NK-92 treated with Interleukin-12 subunit alpha and Interleukin-12 subunit beta, amount 100 ng/mL, for 24 hours (cell line): ENCODE measurements at regions not wholly inside any gene's neighbourhood (a gene's known extent, or its start where the extent isn't known, plus 50 kb on each side); places are given as distances from the start of the nearest gene placed in this dataset.
"Not testable (repeated sequence)": the region's sequence is repeated elsewhere in the genome, so short reads cannot be mapped to it uniquely, and the experiment has no call there.

Experiments used
- DNase-seq: peaks from one replicate; lab custom pipeline; 2025; lab: John Stamatoyannopoulos, UW

DNA sequence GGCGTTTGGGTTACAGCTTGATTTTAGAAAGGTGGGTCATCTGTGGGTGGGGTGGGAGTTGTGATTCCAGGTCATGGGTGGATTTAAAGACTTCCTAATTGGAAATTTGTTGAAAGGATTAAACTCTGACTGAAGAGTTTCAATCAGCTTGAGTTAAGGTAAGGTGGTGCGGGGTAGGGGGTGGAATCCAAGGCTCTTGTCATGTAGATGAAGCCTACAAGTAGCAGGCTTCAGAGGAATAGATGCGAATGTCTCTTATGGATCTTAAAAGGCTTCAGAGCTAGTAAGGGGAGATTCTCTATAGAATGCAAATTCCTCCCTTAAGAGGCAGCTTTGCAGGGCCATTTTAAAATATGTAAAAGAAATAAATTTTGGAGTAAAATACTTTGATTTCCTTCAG is 645.3 kb downstream of the FRK start:
- DNase-seq, result no peak

DNA sequence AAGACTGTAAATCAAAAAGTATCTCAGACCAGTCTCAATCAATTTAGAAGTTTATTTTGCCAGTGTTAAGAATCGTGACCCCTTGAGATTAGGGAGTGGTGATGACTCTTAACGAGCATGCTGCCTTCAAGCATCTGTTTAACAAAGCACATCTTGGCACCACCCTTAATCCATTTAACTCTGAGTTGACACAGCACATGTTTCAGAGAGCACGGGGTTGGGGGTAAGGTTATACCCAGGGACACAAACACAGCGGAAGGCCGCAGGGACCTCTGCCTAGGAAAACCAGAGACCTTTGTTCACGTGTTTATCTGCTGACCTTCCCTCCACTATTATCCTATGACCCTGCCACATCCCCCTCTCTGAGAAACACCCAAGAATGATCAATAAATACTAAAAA is 645.8 kb downstream of the FRK start:
- DNase-seq, result not testable (repeated sequence)

DNA sequence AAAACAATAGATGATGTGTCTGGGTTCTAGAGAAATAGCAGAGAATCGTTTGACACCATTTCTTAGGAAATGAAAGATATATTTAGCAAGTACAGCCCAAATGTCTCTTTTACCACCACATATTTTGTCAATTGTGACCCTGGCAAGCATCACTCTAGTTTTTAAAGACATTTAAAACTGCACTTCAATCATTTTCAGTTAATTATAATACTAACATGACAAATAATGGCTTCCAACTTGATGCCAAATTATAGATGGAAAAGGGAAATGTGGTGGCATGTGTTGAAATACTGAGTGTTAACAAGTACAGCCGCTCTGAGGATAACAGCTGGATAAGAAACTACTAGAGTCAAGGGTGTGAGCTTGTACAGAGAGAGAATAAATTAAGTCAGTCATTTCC is 648.9 kb downstream of the FRK start:
- no peak for DNase-seq

DNA sequence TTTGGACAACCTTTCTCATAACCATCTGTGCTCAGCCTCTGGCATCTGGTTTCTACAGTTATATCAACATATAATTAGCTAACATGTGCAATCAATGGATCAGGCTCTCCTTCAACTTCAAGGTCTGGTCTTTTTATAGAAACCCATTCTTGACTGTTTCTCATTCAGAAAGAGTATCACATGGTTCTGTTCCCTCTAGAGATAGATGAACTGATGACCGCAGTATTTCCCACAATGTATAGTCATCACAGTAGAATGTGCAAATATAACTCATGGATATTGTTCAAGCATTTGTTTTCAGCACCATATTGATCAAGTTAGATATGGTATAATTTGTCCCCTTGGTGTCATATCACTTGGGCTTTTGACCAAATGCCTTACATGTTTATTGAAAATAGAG is 656.2 kb downstream of the FRK start:
- no peak for DNase-seq

DNA sequence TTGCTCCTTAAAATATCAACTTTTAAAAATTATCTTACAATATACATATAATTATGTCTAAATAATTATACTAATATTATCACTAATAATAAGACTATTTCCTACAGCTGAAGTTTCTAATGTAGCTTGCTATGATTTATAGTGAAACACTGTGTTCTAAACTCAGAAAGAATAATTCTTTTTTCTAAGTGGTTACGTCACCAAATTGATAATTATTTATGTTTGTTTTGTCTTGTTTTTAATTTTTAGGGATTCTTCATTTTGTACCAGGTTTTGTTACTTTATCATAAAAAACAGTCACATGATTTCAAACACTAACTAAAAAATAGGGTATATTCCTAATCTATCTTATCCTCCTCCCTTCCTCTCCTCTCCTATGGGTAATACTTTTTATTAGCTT is 662.1 kb downstream of the FRK start:
- DNase-seq, result no peak

DNA sequence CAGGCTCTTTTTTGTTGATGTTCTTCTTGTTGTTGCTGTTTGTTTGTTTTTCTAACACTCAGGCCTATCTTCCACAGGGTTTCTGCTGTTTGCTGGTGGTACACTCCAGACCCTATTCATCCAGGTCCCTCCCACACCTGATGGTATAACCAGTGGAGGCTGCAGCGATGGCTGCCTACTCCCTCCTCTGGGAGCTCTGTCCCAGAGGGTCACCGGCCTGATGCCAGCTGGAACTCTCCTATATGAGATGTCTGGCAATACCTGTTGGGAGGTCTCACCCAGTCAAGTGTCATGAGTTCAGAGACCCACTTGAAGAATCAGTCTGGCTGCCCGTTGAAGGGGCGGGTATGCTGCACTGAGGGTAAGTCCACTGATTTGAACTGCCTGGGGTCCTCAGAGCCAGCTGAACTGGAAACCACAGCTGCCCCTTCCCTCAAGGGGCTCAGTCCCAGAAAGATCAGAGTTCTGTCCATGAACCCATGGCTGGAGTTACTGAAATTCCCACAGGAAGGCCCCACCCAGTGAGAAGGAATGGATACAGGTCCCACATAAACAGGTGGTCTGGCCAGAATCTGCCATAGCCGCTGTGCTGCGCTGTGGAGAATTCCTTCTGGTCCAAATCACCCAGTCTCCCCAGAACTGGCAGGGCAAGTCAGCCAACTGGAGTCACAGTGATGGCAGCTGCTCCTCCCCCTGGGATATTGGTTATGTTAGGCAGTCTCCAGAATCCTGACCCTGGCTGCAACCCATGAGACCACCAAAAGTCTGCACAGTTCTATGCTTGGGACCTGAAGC is 664.4 kb downstream of the FRK start:
- no peak for DNase-seq

DNA sequence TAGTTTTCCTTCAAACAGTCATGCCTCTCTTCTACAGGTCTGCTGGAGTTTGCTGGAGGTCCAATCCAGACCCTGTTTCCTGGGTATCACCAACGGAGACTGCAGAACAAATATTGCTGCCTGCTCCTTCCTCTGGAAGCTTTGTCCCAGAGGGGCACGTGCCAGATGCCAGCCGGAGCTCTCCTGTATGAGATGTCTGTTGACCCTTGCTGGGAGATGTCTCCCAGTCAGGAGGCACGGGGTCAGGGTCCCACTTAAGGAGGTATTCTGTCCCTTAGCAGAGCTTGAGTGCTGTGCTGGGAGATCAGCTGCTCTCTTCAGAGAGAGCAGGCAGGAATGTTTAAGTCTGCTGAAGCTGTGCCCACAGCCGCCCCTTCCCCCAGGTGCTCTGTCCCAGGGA is 666.9 kb downstream of the FRK start:
- DNase-seq, result no peak

DNA sequence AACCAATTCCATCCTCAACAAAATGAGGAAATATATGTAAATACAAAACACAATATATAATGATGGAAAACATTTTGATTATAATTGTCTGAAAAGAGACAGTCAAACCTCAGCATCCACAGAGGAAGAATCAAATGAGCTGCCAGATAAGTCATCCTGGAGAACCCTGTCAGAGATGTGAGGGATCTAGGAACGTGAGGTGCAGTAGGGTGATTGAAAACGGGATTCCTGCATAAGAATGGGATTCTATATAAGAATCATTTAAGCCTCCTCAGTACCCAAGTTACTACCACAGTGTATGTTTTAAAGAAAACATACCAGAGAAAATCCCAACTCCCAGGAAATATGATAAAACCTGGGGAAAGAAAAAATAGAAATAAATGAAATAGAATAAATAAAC is 690.5 kb downstream of the FRK start:
- no peak for DNase-seq

DNA sequence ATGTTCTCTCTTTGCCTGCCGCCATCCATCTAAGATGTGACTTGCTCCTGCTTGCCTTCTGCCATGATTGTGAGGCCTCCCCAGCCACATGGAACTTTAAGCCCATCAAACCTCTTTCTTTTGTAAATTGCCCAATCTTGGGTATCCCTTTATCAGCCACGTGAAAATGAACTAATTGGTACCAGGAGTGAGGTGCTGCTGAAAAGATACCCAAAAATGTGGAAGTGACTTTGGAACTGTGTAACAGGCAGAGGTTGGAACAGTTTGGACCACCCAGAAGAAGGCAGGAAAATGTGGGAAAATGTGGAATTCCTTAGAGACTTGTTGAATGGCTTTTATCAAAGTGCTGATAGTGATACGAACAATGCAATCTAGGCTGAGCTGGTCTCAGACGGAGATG is 694.9 kb downstream of the FRK start:
- DNase-seq, result no peak

DNA sequence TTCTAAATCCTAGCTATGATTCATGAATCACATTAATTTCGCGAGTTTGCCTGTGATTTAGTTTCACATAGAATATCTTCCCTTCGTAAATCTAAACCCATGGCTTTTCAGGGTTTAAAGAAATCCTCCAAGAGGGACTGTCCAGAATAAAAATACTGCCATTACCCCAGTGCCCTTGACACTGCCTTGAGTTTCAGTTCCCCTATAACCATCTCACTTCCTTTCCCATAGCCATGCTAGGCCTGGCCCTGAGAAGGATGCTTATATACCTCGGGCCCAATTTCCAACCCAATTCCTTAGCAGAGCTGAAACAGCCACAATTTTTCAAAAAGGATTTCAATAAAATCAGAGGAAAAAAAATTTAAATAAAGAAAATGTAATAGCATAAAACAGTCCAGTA is 697.3 kb downstream of the FRK start:
- DNase-seq, result no peak

DNA sequence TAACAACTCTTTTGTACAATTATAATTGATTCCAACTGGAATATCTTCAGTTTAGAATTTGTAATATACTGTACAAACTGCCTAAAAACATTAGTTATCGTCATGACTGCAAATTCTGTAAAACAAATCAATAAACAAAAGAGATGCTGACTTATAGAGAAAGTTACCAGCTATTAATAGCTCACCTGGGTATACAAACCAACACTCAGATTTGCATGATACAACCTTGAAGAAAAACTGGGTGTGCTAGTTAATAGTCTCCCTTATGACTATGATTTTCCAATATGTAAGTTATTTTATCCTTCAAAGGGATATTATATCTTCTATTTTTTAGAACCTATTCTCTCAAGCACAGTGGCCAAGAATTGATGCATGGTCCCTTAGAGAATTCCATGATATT is 698.5 kb downstream of the FRK start:
- no peak for DNase-seq

DNA sequence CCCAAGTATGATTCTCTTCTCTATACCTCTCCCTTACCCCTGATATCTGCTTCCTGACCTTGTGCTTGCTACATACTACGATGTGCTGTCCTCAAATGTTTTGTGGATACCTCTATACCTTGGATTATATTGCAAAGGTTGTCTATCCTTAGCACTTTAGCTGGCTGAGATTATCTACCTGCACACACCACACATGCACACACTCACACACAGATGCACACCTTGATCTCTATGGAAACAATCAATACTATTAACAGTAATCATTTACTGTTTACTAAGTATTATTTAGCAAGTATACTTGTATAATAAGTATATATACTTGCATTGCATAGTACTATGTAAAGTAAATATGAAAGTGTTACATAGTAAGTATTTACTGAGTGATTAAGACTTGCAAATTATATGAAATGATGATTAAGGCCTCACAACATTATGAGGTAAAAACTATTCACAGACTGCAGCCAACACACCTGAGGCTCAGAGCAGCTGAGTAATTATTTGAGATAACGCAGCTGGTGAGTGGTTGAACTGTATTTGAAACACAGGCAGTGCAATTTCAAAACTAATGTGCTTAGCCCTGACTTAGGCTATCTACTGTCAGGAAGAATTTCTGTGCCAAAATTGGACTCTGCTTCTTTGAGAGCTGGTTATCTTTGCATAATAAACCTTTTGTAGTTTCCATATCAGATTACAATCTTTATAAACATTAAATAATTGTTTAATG is 699.9 kb downstream of the FRK start:
- no peak for DNase-seq

DNA sequence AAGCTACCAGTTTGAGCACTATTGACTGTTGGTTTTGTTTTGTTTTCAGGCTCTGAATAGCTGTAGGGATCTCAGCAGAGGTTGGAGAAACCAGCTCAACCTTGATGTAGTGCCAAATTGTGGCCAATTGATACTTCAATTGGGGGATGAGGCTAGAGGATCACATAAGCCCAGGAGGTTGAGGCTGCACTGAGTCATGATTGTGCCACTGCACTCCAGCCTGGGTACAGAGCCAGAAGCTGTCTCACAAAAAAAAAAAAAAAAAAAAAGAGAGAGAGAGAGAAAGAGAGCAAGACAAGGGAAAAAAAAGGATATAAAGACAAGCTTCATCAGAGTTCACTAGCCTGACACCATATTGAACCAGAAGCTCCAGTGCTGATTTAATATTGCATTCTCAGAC is 702.1 kb downstream of the FRK start:
- DNase-seq, result no peak

DNA sequence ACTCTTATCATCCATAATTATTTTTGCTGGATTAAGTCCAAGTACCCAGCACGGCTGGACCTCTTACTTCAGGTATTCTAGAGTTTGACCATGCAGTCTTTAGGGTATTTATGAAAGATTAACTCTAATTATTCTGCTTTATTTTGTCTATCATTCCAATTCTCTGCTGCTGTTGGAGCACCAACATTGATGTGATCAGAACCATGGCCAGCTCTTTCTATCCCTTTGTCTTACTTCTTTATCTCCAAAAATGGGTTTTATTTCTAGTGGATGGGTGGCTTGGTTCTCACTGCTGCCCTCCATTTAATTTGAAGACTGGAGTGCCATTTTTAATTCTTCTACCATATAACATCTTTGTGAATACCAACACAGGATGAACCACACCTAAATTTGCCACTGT is 704.3 kb downstream of the FRK start:
- DNase-seq, result no peak

DNA sequence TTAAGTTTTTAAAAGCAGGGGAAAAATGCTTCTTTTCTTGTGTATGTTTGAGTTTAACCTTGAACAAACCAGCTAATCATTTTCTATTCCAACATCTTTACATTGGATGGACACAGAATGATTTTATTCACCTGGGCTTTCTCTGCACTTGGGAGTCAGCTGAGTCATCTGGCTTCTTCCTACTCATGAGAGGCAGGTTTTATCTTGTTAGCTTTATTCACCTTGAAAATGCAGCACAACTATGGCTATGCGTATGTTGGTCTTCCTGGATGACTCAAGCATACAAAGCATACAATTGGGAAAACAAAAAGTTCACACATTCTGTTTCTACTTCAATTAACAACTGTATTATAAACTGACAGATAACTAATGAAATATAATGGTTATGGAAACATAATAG is 737.7 kb downstream of the FRK start:
- DNase-seq, result no peak

DNA sequence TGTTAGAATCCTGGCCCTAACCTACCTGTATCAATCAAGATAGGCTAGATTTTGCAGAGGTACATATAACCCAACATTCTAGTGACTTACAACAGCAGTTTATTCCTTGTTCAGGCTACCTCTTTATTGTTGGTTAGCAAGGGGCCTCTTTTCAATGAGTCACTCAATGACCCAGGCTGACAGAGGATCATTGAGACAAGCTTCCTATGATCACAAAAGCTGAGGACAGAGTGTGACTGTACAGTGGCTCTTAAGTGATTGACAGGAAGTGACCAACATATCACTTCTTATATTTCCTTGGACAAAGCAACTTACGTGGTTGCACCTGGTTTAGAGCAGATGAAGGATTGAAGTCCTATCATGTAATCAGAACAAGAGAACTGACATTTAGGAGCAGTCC is 740.9 kb downstream of the FRK start:
- DNase-seq, result no peak

DNA sequence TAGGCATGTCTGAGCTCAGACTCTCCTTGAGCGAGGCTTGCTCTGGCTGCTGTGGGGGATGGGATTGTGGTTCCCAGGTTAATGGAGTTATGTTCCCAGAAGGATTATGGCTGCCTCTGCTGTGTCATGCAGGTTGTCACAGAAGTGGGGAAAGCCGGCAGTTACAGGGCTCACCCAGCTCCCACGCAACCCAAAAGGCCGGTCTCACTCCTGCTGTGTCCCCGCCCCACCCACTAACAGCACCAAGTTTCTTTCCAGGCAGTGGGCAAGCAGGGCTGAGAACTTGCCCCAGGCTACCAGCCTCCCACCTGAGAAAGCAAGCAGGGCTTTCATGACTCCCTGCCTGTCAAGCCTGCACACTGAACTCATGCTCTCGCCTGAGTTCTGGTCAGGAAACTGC is 750.5 kb downstream of the FRK start:
- no peak for DNase-seq

DNA sequence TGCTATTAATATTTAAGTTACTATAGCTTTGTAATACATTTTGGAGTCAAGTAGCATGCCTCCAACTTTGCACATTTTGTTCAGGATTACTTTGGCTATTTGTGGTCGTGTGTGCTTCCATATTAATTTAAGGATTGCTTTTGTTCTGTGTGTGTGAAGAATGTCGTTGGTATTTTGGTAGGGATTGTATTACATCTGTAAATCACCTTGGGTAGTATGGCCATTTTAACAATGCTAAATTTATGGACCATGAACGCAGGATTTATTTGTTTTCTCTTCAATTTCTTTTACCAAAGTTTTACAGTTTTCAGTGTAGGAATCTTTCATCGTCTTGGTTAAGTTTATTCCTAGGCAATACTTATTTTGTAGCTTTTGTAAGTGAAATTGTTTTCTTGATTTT is 758.0 kb downstream of the FRK start:
- no peak for DNase-seq

DNA sequence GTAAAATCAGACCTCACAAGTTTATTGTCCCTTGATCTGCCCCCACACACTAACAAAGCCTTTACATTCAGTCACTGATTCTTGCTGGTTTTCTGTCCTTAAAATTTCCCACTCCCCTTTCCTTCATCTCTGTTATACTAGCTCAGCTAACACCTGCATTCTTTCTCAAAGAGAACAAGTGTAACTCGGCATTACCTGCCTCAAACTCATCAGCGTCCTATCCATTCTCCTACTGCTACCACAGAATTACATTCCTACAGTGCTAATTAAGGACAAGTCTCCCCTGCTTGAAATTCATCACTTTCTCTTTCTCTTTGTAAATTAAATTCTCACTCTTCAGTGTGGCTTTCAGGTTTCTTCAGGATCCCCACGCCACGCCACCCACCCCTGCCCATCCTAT is 773.2 kb downstream of the FRK start:
- DNase-seq, result no peak

DNA sequence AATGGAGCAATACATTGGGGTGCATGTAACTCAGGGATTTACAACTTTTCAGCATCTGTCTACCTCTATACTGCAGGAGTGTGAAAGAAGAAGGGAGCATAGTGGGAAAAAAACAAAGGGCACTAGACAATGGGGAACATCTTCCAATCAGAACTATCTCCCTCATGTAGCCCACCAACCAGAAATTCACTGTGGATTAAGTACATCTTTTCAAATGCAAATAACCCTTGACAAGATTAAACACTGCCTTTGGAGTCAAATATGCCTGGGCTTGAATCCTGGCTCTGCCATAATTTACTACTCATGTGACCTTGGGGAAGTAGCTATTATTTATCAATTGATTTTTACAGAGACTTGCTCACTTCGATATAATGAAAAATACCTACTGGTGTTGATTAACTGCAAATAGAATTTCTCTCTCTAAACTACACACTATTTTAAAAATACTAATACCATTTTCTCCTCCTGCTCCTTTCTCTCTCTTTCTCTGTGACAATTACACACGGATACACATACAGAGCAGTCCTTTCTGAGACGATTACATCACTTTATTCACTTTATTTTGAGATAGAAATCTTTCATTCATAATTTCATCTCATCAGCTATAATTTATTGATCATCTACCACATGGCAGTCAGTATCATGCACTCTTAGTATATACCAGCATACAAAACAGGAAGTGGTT is 783.7 kb downstream of the FRK start:
- DNase-seq, result no peak

DNA sequence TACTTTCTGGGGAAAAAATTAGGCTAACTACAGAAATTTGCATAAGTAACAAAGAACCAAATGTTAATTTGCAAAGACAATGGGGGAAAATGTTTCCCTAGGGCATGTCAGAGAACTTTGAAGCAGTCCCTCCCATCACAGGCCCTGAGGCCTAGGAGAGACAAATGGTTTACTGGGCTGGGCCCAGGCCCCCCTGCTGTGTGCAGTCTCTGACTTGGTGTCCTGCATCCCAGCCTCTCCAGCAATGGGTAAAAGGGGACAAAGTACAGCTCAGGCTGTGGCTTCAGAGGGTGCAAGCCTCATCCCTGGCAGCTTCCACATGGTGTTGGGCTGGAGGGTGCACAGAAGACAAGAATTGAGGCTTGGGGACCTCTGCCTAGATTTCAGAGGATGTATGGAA is 788.4 kb downstream of the FRK start:
- DNase-seq, result no peak

DNA sequence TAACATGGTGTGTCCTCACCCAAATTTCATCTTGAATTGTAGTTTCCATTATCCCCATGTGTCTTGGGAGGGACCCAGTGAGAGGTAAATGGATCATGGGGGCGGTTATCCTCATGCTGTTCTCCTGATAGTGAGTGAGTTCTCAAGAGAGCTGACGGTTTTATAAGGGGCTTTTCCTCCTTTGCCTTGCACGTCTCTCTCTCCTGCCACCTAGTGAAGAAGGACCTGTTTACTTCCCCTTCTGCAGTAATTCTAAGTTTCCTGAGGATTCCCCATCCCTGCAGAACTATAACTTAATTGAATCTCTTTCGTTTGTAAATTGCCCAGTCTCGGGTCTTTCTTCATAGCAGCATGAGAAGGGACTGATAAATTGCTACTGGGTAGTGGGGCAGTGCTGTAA is 789.3 kb downstream of the FRK start:
- no peak for DNase-seq

DNA sequence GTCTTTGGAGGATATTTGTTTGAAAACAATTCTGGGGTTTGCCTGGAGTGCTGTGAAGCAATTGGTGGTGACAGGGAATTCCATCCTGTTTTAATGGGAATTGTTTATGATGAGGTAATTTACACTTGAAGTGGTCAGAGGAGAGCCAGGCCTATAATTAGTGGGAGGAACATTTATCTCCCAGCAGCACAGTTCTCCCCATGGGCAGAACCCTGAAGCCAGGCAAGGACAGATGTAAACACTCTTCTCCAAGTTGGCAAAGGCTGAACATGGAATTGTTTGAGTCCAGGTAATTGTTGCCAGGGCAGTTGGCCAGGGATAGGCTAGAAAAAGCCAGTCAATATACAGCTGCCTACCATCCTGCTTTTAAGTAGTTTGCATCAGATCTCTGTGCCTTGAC is 789.7 kb downstream of the FRK start:
- DNase-seq, result no peak
